Stimulated activated effector memory CD8-positive, alpha-beta T cell treated with anti-CD3 and anti-CD28 coated beads, Interleukin-12 subunit alpha, Interleukin-12 subunit beta, amount 100 ng/mL, for 72 hours (primary cell): ENCODE measurements at regions not wholly inside any gene's neighbourhood (a gene's known extent, or its start where the extent isn't known, plus 50 kb on each side); places are given as distances from the start of the nearest gene placed in this dataset.
"Not testable (repeated sequence)": the region's sequence is repeated elsewhere in the genome, so short reads cannot be mapped to it uniquely, and the experiment has no call there.

ENCODE experiments used
- ATAC-seq: fragments of 150-1000 bp; cut with Tn5 transposase; 2 replicates; pipeline ENCODE4 v1.10.0; 2021
- DNase-seq, 2 donors: peaks; one replicate each; pipeline ENCODE4 v3.0.0; 2021 to 2022; ENCODE audit warnings: low spot score in 2 of 2
- H3K27ac Mint-ChIP-seq: one replicate; pipeline ENCODE4 v1.8.0; 2022; ENCODE audit warnings: mild to moderate bottlenecking, mixed read lengths
- H3K36me3 Mint-ChIP-seq: one replicate; pipeline ENCODE4 v1.8.0; 2022; ENCODE audit warnings: mild to moderate bottlenecking, mixed read lengths
- H3K4me1 Mint-ChIP-seq: one replicate; pipeline ENCODE4 v1.8.0; 2022; ENCODE audit warnings: mixed read lengths
- H3K4me3 Mint-ChIP-seq: one replicate; pipeline ENCODE4 v1.8.0; 2022; ENCODE audit warnings: mild to moderate bottlenecking, mixed read lengths
- H3K9me3 Mint-ChIP-seq: one replicate; pipeline ENCODE4 v1.8.0; 2022; ENCODE audit warnings: mixed read lengths

GRCh38 chr12:105682821-105683220 lies 352.3 kb downstream of the C12orf75 start:
- H3K36me3 Mint-ChIP-seq: not testable (repeated sequence)

GRCh38 chr12:105683836-105684235 lies 353.3 kb downstream of the C12orf75 start:
- not testable (repeated sequence) for H3K36me3 Mint-ChIP-seq, H3K9me3 Mint-ChIP-seq, H3K4me3 Mint-ChIP-seq, H3K27ac Mint-ChIP-seq, DNase-seq, H3K4me1 Mint-ChIP-seq, ATAC-seq

More at GRCh38 chr12:105682821-105683220, 352.3 kb downstream of the C12orf75 start:
- ATAC-seq, H3K27ac Mint-ChIP-seq, DNase-seq, H3K4me3 Mint-ChIP-seq, H3K4me1 Mint-ChIP-seq, H3K9me3 Mint-ChIP-seq: not testable (repeated sequence)

- no peak overlapping the region for H3K4me3 Mint-ChIP-seq
- no peaks in the 10 kb centered on the region for H3K36me3 Mint-ChIP-seq
- H3K27ac Mint-ChIP-seq: no peak overlapping the region
- no peaks in the 10 kb centered on the region for H3K9me3 Mint-ChIP-seq
- no peaks in the 10 kb centered on the region for H3K4me1 Mint-ChIP-seq
- ATAC-seq: no peak
- DNase-seq: no peak
These were observed 367.6 kb downstream of the C12orf75 start for GRCh38 chr12:105698075-105698474.

- DNase-seq (no peak), ATAC-seq (no peak)
- Mint-ChIP-seq H3K36me3 (no peaks in the 10 kb centered on the region), H3K4me1 (no peaks in the 10 kb centered on the region), H3K27ac (no peak overlapping the region), H3K4me3 (no peak overlapping the region), H3K9me3 (no peaks in the 10 kb centered on the region)
These were observed 368.7 kb downstream of the C12orf75 start for GRCh38 chr12:105699209-105699608.

- Mint-ChIP-seq H3K4me1 (no peaks in the 10 kb centered on the region), H3K4me3 (no peak overlapping the region), H3K36me3 (no peaks in the 10 kb centered on the region)
These were observed 374.3 kb downstream of the C12orf75 start for GRCh38 chr12:105704787-105705186.

GRCh38 chr12:105705235-105705634 lies 374.7 kb downstream of the C12orf75 start:
- DNase-seq (no peak), ATAC-seq (no peak)
- no peaks in the 10 kb centered on the region for H3K4me1 Mint-ChIP-seq
- no peaks in the 10 kb centered on the region for H3K9me3 Mint-ChIP-seq
- no peak overlapping the region for H3K27ac Mint-ChIP-seq
- no peak overlapping the region for H3K4me3 Mint-ChIP-seq
- no peaks in the 10 kb centered on the region for H3K36me3 Mint-ChIP-seq

More at GRCh38 chr12:105704787-105705186, 374.3 kb downstream of the C12orf75 start:
- DNase-seq: no peak
- ATAC-seq: no peak
- Mint-ChIP-seq H3K9me3 (no peaks in the 10 kb centered on the region), H3K27ac (no peak overlapping the region)

GRCh38 chr12:105705765-105706164 lies 375.3 kb downstream of the C12orf75 start:
- Mint-ChIP-seq H3K4me1 (no peaks in the 10 kb centered on the region), H3K27ac (no peak overlapping the region), H3K9me3 (no peaks in the 10 kb centered on the region), H3K36me3 (no peaks in the 10 kb centered on the region), H3K4me3 (no peak overlapping the region)
- DNase-seq (no peak), ATAC-seq (no peak)

- DNase-seq: no peak
- Mint-ChIP-seq H3K27ac (no peak overlapping the region), H3K36me3 (no peaks in the 10 kb centered on the region), H3K4me3 (no peak overlapping the region), H3K4me1 (no peaks in the 10 kb centered on the region), H3K9me3 (no peaks in the 10 kb centered on the region)
- ATAC-seq: no peak
These were observed 376.0 kb downstream of the C12orf75 start for GRCh38 chr12:105706321-105706972.

- no peaks in the 10 kb centered on the region for H3K4me1 Mint-ChIP-seq
- no peak overlapping the region for H3K27ac Mint-ChIP-seq
- no peaks in the 10 kb centered on the region for H3K36me3 Mint-ChIP-seq
- H3K4me3 Mint-ChIP-seq: no peak overlapping the region
- H3K9me3 Mint-ChIP-seq: no peaks in the 10 kb centered on the region
- no peak for DNase-seq
- no peak for ATAC-seq
These were observed 376.5 kb downstream of the C12orf75 start for GRCh38 chr12:105706973-105707334.

- H3K4me1 Mint-ChIP-seq: no peaks in the 10 kb centered on the region
- no peak overlapping the region for H3K4me3 Mint-ChIP-seq
- DNase-seq: no peak
- ATAC-seq: no peak
- H3K27ac Mint-ChIP-seq: no peak overlapping the region
- H3K9me3 Mint-ChIP-seq: no peaks in the 10 kb centered on the region
- H3K36me3 Mint-ChIP-seq: no peaks in the 10 kb centered on the region
These were observed 383.3 kb downstream of the C12orf75 start for GRCh38 chr12:105713606-105714305.

GRCh38 chr12:105716621-105717020 lies 386.1 kb downstream of the C12orf75 start:
- no peaks in the 10 kb centered on the region for H3K36me3 Mint-ChIP-seq
- H3K27ac Mint-ChIP-seq: no peak overlapping the region
- DNase-seq (no peak), ATAC-seq (no peak)
- no peaks in the 10 kb centered on the region for H3K9me3 Mint-ChIP-seq
- H3K4me1 Mint-ChIP-seq: no peaks in the 10 kb centered on the region
- H3K4me3 Mint-ChIP-seq: no peak overlapping the region

- no peak overlapping the region for H3K4me3 Mint-ChIP-seq
These were observed 390.7 kb downstream of the C12orf75 start for GRCh38 chr12:105721051-105721825.

GRCh38 chr12:105721891-105722290 lies 391.4 kb downstream of the C12orf75 start:
- Mint-ChIP-seq H3K4me1 (no peaks in the 10 kb centered on the region), H3K4me3 (no peak overlapping the region), H3K36me3 (no peaks in the 10 kb centered on the region), H3K9me3 (no peaks in the 10 kb centered on the region), H3K27ac (no peak overlapping the region)
- no peak for ATAC-seq
- no peak for DNase-seq

More at GRCh38 chr12:105721051-105721825, 390.7 kb downstream of the C12orf75 start:
- DNase-seq (no peak), ATAC-seq (no peak)
- Mint-ChIP-seq H3K36me3 (no peaks in the 10 kb centered on the region), H3K4me1 (no peaks in the 10 kb centered on the region), H3K27ac (no peak overlapping the region), H3K9me3 (no peaks in the 10 kb centered on the region)

GRCh38 chr12:105723066-105723465 lies 392.6 kb downstream of the C12orf75 start:
- Mint-ChIP-seq H3K4me3 (no peak overlapping the region), H3K27ac (no peak overlapping the region), H3K4me1 (no peaks in the 10 kb centered on the region), H3K9me3 (no peaks in the 10 kb centered on the region), H3K36me3 (no peaks in the 10 kb centered on the region)
- no peak for DNase-seq
- ATAC-seq: no peak

GRCh38 chr12:105723494-105723893 lies 393.0 kb downstream of the C12orf75 start:
- Mint-ChIP-seq H3K4me1 (no peaks in the 10 kb centered on the region), H3K4me3 (no peak overlapping the region), H3K9me3 (no peaks in the 10 kb centered on the region), H3K27ac (no peak overlapping the region), H3K36me3 (no peaks in the 10 kb centered on the region)
- ATAC-seq (no peak), DNase-seq (no peak)

GRCh38 chr12:105724641-105725040 lies 394.1 kb downstream of the C12orf75 start:
- H3K4me1 Mint-ChIP-seq: no peaks in the 10 kb centered on the region
- H3K27ac Mint-ChIP-seq: no peak overlapping the region

More at GRCh38 chr12:105724641-105725040, 394.1 kb downstream of the C12orf75 start:
- DNase-seq (no peak), ATAC-seq (no peak)
- Mint-ChIP-seq H3K4me3 (no peak overlapping the region), H3K36me3 (no peaks in the 10 kb centered on the region), H3K9me3 (no peaks in the 10 kb centered on the region)
